HG02840 (cell line): ENCODE measurements at regions not wholly inside any gene's neighbourhood (a gene's known extent, or its start where the extent isn't known, plus 50 kb on each side); places are given as distances from the start of the nearest gene placed in this dataset.

ENCODE experiments used
- ATAC-seq: cut with Tn5 transposase; IDR thresholded peaks from one replicate; pipeline ENCODE4 v1.9.1; 2021; ENCODE audit warnings: mild to moderate bottlenecking, moderate library complexity, moderate number of reproducible peaks; ENCODE audit not compliant: unreplicated experiment, low FRiP score

DNA sequence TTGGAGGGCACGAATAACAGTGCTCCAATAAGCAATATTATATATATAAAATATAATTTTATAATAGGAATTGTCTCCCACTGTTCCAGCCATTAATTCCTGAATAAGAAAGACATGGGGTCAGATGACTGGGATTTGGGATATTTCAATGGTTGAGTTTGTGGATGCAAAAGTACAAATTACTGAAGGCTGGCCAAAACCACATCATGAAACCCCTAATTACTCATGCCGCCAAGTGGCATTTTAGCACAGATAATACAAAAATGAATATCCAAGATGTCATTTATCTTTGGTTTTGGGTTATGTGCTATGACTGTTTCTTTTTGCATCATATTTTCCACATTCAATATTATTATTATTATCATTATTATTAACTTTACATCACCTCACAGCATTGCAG lies 261.4 kb upstream of the TBX3 start:
- no peak for ATAC-seq

DNA sequence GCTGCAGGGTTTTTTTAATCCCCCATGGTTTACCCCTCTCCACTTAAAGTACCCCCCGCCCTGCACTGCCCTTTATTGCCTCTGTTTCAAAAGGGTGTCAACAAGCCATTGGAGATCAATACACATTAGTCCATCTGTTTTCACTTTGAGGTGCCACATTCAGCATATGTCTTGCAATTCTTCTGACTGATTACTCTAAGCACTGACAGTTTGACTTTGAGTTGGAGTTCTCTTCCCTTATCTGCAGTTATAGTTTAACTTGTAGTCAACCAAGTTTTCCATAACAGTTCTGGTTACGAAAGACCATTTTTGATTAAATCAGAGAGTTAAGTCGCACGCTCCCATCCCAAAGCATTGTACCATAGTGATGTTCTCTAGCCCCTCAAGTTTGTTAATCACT lies 260.8 kb upstream of the TBX3 start:
- ATAC-seq, result no peak

DNA sequence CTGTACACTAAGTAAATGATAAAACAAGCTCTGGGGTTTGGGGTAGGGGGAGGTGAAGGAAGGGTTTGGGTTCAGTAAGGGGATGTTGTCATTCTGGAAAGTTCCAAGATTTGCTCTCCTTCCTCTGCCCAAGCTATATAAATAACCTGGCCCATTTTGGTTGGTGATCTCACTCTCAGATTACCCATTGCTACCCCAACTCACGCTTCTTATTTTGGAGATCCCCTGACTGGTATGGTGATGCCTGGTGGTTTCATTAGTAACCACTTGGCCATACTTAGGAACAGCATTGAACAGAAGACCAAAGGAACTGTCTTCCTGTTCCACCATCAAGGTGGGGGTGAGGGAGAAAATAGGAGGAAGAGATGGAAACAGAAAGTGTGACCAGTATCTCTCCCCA lies 259.6 kb upstream of the TBX3 start:
- ATAC-seq, result no peak

DNA sequence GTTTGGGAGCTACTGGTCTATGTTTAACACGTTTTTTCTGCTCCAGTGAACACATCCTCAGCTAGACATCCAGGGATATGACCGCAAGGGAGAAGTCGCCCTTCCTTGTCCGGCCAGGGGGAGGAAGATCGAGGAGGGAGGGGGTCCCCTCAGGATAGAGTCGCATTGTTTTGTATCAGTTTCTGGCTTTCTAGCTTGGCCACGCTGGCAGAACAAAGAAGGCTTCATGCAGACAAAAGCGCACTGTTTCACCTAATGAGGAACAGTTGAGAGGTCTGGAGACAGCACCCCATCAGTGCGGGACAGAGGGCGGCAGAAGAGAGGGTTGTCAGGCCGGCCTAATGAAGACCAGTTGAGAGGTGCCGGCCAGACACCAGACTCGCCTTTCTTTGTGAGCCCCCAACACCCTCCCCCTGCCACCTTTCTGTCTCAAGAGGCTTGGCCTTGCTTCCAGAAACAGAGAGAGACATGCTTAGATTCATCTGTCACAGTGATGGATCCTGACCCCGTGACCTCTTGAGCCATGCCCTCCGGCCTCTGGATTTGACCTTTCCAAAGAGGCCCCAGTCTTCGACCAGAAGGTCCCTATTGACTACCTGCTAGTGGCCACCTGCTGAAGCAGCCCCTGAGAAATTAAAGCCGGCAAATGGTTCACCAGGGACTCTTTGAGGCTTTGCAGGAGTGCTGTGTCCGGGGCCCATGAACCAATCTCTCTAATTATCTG lies 254.7 kb upstream of the TBX3 start:
- no peak for ATAC-seq

DNA sequence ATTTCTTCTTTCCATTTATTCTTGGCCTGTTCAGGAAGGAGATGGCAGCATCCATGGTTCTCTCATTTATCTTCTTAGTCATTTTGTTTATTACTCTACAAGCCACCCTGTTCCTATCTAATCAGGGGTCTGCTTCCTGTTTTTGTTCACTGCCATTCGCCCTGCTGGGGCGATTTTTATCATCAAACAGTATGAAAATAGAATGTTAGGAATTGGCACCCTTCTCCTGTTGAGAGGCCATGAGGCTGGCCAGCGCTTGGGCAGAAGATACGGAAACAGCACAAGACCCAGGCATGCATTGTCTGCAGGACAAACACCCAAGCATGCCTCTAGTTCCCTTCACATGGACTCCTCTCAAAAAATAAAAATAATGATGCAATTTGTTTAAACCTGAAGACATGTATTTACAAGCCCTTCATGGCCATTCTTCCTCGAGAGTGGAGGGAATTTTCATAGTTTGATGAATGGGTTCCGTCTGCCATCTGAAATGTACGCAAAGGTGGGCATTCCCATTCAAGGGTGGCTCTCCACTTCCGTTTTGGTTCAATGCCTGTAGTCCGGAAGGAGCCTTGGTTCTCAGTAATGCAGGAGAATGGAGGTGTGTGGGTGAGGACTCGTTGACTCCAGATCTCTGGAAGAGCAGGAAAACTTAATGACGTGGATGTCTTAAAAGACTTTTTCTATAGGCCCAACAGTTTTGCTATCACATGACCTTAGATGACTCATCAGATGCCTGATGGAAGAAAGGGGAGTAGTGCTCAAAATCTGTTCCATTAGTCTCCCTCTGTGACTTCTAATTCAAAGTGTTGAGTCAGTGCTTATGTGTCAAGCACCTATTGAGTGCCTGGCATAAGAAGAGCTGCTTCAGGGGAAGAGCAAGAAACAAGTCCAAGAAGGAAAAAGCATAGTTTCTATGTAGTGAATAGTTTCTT lies 252.4 kb upstream of the TBX3 start:
- no peak for ATAC-seq

DNA sequence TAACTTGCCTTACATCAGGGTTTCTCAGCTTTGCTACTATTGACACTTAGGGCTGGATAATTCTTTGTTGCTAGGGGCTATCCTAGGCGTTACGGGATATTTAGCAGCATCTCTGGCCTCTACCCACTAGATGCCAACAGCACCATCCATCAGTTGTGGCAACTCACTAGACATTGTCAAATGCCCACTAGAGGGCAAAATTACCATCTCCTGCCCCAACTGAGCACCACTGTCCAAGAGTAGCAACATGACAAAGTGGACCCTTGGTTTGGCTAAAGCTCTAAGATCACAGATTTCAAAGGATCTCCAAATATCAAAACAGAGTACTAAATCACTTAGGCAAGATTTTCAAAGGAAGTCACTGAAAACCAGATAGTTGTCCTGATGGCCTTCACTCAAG lies 251.7 kb upstream of the TBX3 start:
- no peak for ATAC-seq

DNA sequence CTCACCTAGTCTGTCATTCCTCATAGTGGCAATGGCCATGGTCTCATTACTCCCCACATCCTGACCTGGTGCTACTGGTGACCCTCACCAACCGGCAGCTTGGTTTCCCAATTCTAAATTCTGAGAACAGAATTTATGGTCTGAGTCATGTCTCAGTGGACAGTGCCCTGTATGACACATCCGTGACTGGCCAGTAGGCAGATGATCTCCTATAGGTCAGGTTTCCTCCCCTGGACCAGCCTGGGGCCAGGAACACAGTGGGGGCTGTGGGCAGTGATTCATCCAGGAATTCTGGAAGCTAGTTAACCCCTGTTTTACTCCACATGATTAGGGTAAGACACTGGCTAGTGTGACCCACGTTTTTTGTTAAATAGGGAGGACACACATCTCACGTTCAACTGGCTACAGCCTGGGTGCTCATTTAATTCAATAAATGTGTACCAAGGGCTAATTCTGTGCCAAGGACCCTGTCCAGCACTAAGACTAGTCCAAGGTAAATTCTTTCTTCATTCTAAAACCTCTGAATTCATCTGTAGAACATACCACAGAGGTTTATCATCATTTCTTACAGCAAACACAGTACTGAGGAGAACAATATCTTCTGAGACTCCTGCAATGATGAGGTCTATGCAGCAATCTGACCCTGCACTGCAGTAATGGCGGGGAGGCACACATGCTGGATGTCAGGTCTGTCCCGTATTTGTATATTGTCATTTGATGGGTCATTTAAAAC lies 249.6 kb upstream of the TBX3 start:
- no peak for ATAC-seq

DNA sequence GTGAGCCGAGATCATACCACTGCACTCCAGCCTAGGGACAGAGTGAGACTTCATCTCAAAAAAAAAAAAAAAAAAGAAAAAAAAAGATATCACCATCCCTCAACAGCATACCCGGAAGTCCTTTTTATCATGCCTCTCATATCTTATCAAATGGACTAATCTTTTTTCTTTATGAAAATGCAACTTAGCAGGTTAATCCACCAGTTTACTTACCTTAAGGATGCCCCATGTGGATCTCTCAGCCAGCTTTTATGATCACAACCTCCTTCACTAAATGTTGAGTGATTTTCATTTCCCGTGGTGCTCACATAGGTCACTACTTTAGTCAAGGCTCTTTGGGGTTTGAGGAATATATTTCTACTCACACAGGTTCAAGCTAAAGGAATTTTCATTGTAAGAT lies 248.8 kb upstream of the TBX3 start:
- no peak for ATAC-seq

DNA sequence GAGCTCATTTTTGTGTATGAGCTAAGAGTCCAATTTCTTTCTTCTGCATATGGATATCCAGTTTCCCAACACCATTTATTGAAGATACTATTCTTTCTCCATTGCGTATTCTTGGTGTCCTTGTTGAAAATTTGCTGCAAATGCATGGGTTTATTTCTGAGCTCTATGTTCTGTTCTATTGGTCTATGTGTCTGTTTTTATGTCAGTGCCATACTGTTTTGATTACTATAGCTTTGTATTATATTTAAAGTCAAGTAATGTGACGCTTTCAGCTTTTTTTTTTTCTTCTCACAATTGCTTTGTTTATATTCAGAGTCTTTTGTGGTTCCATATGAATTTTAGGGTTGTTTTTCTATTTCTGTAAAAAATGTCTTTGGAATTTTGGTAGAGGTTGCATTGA lies 247.1 kb upstream of the TBX3 start:
- no peak for ATAC-seq

DNA sequence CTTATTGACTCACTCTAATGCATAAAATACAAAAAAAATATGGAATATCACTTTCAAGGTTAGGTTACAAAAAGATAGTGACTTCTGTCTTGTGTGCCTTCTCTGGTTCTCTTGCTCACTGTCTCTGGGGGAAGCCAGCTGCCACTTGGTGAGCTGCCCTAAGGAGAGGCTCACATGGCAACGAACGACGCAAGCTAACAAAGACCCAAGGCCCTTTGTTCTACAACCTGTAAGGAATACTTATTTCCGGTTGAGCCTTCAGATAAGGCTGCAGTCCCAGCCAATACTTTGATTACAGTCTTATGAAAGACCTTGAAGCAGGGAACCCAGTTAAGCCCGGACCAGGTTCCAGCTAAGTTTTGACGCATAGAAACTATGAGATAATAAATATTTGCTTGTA lies 242.4 kb upstream of the TBX3 start:
- ATAC-seq, result no peak

DNA sequence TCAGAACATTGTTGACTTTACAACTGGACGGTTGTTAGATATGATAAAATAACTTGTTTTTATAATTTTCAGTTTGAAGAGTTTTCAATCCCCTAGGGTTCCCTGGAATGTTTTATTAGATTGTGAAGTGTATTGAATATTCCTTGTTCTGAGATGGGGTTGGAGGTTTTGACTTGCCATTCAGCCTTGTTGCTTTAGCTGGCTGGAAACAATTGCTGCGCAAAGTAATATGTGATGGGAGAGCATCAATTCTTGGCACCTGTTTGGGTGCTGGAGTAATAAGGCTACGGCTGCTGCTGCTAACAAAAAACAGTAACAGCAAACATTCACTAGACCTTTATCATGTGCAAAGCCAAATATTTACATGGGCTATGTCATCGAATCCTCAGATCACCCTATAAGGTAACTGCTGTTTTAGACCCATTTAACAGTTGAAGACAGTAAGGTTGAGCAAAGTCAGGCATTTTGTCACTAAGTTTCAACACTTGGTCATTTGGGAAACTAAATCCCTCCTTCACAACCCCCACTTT lies 241.0 kb upstream of the TBX3 start:
- ATAC-seq, result no peak

DNA sequence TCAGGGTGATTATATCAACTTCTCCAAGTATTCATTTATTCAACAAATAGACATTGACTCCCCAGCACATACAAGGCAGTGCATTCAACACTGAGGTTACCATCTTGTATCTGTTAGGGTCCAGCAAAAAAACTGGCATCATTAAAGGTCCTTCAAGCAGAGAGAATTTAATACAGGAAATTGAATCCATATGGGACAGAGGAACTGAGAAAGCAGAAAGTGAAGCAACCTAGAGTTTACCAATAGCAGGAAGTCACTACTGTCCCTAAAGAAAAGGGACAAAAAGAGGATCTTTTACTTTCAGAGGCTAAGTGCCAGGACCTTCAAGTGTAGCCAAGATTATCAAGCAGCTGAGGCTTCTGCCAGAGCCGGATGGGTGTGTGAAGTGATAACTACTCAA lies 237.8 kb upstream of the TBX3 start:
- no peak for ATAC-seq

DNA sequence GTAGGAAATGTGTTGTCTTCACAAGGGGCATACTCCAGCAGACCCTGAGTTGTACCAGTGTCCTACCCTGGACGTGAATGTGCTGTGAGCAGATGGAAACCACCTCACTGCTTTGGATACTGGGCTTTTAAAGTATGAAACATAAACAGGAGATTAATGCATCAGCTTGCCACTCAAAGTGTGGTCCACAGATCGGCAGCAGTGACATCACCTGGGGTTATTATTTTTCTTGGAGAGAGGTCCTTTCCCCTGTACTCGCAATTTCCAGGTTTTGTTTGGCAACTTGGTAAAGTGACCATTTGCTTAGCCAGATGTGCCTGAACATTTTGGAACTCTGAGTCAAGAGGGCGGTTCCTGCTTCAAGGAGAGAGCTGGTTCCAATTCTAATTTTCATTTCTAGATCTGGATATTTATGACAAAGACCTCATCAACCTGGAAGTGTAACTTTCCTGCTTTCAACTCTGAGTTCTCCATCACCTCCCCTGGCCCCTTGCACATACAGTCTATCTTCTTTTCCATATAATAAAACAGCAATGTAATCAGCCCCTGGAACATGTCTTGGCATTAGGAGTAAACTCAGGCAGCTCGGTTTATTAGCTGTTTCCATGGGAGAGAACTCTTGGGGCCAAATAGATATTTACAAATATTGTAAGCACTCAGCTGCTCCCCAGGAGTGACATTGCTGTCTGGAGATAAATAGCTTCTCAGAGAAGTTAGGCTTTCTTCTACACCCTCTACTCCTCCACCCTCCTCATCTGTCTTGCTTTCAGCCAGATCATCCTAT lies 237.0 kb upstream of the TBX3 start:
- no peak for ATAC-seq

DNA sequence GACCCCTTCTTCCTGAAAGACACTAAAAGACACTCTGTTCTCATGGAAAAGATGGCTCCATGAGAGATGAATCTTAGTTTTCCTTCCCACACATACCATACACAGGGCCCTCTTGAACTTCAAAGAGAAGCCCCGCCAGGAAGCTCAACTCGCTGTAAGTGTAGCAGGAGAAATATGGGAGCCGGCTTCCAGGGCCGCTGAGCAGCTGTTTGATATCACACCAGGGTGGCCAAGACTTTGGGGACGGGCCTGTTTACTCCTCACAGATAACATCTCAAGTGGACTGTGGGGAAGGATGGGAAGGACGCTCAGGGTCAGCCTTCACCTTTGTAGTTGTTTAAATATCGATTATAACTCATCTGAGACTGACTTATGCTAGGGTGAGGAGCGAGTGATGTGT lies 235.5 kb upstream of the TBX3 start:
- no peak for ATAC-seq

DNA sequence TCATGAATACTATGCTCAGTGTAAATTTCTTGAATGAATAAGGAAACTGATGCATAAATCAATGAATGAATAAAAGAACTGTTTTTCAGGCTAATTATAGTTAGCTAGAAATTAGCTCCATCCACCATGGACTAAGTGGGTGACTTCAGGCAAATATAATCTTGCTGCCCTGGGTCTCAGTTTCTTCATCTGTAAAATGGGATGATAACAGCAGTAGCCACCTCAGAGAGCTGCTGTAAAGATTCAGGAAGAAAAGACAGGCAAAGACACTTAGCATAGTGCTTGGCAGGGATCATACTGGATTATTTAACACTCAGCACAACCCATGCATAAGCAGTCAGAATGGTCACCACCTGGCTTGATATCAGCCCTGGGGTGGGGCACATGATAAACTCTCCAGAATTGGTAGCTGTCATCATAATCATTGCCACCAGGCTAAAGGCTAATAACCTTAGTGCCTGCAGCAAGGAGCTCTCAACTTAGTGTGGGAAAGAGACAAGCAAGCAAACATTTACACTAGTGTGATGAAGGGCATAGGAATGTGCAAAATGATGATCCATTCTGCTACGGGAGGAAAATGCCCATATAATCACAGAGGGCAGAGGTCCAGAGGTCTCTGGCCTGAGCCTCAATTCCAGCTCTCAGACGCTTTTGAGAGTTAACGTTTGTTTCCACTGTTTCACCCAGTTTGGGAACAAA lies 234.7 kb upstream of the TBX3 start:
- ATAC-seq, result no peak

DNA sequence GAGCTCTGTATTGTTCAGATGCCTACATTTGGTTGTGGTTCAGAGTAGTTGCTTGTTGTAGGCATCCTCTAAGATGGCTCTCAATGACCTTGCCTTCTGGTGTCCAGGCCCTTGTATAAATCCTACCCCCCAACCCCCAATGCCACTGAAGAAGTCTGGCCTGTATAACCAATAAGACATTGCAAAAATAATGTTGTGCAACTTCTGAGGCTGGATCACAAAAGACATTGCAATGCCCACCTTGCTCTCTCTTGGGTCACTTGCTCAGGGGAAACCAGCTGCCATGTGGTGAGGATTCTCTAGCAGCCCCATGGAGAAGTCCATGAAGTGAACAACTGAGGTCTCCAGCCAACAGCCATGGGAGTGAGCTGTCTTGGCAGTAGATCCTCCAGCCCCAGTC lies 234.0 kb upstream of the TBX3 start:
- no peak for ATAC-seq

DNA sequence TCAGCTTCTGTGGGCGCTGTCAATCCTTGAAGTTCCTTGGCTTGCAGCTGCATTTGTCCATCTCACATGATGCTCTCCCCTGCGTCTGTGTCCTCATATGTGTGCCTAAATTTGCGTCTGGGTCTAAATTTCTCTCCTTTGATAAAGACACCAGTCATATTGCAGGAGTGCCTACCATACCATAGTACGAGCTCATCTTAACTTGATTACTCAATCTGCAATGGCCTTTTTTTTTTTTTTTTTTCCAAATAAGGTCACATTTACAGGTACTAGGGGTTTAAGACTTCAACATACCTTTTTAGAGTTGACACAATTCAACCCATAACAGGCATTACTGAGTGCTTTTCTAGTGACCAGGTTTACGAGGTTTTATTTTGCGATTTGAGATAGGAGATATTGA lies 233.3 kb upstream of the TBX3 start:
- no peak for ATAC-seq

DNA sequence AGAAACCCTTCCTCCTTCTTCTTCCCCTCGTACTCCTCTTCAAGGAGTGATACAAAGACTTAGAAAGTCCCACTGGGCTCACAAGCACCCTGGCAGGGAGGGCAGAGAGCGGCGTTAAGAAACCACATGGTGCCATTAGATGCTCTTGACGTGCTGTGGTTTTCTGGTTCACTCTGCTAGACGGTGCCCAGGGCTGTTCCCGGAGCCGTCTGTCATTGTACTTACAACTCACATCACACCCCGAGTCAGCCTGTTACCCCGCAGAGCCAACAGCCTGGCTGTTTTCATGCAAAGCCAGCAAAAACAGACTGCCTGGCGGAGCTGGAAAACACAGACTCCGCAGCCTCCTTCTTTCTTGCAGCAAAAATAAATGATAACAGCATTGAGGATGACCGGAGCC lies 232.6 kb upstream of the TBX3 start:
- no peak for ATAC-seq

DNA sequence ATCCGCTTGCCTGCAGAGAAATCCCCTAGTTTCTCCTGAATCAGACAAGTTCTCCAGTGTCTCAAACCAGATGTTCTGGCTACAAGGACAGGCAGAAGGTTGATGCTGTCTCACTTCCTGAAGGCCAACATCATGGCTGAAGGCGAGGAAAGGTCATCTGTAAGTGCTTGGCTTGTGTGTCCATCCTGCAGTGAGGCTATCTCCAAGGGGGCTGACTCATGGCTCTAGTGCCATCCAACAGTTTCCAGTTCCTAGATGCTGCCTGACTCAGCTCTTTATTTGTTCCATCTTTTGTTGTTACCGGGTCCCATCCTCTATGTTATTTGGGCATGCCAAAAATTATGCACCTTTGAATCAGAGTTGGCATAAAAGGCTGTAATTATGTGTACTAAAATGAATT lies 232.1 kb upstream of the TBX3 start:
- no peak for ATAC-seq
